DMS153 treated with DMSO at 0.1 percent for 48 hours (cell line): ENCODE measurements at regions not wholly inside any gene's neighbourhood (a gene's known extent, or its start where the extent isn't known, plus 50 kb on each side); places are given as distances from the start of the nearest gene placed in this dataset.
"Not testable (repeated sequence)": the region's sequence is repeated elsewhere in the genome, so short reads cannot be mapped to it uniquely, and the experiment has no call there.

Source experiments
- DNase-seq: peaks from one replicate; lab custom pipeline; 2025; ENCODE audit not compliant: unreplicated experiment; lab: John Stamatoyannopoulos, UW

- DNase-seq = not testable (repeated sequence)
Observed at GRCh38 chr2:95763074-95763473, 171.3 kb downstream of the TRIM43 start.

GRCh38 chr2:95764966-95765365 lies 173.2 kb downstream of the TRIM43 start:
- not testable (repeated sequence) for DNase-seq

DNA sequence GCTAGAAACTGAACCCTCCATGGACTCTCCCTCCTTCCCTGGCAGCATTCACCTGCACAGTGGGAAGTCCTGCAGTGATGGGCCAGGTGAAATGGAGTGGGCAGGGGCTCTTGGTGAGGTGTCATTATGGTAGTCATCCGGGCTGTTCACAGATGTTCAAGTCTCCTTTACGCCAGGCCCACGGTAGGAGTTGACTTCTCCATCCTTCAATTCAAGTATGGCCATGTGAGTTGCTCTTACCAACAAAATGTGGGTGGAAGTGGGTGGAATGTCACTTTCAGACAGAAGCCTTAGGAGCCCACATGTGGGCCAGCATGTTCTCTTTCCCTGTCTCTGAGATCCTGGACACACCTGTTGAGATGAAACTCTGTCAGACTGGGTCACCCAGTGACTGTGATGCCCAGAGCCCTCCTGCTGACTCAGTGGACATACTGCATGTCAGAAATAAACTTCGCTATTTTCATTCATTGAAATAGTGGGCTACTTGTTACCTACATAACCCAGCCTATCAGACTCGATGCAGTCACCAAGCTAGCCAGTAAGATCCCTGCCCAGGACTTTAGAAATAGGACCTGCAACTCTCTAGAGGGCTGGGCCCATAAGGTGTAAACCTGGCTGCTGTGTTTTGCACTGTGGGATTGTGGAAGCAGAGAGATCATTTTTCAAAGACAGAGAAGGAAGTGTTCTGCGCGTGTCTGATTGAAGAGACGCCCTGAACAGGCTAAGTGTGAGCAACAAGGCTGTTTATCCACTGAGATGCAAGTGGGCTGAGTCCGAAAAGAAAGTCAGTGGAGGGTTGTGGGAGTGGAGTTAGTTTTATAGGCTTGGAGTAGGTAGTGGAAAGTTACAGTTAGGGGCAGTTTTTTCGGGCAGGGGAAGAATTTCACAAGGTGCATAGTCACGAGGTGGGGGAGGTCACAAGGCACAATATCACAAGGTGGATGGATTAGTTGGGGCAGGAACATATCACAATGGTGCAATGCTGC lies 174.4 kb downstream of the TRIM43 start:
- DNase-seq = not testable (repeated sequence)

- DNase-seq = not testable (repeated sequence)
Observed at GRCh38 chr2:95767531-95767930, 175.7 kb downstream of the TRIM43 start.

- DNase-seq = not testable (repeated sequence)
Observed at GRCh38 chr2:95767950-95768349, 176.1 kb downstream of the TRIM43 start.

DNA sequence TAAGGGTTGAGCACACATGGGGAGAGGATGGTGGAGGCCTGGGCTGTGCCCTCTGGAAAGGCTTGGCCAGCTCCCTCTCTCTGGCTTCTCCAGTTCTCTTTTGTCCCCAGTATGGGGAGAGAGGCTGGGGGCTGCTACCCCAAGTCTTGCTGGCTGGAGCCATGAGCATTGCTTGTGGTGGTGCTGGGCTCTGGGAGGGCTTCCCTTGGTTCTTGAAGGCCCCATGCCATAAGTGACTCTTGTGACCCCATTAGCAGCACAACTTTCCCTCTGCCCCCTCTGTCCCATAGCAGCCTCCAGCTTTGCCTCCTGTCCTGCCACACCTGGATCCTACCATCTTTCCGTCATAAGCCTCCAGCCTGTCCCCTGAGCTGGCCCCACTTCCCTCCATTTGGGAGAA lies 177.5 kb downstream of the TRIM43 start:
- not testable (repeated sequence) for DNase-seq

DNA sequence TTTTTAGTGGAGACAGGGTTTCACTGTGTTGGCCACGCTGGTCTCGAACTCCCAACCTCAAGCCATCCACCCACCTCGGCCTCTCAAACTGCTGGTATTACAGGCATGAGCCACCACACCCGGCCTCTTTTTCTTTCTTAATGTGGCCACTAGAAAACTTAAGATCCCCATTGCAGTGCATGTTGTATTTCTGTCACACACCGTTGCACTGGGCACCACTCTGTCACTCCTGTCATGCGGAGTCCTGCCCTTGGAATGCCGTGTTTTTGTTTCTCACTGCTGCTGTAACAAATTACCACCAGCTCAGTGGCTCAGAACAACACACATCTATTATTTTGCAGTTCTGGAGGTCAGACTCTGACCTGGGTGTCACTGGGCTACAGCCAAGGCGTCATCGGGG lies 178.9 kb downstream of the TRIM43 start:
- not testable (repeated sequence) for DNase-seq

DNA sequence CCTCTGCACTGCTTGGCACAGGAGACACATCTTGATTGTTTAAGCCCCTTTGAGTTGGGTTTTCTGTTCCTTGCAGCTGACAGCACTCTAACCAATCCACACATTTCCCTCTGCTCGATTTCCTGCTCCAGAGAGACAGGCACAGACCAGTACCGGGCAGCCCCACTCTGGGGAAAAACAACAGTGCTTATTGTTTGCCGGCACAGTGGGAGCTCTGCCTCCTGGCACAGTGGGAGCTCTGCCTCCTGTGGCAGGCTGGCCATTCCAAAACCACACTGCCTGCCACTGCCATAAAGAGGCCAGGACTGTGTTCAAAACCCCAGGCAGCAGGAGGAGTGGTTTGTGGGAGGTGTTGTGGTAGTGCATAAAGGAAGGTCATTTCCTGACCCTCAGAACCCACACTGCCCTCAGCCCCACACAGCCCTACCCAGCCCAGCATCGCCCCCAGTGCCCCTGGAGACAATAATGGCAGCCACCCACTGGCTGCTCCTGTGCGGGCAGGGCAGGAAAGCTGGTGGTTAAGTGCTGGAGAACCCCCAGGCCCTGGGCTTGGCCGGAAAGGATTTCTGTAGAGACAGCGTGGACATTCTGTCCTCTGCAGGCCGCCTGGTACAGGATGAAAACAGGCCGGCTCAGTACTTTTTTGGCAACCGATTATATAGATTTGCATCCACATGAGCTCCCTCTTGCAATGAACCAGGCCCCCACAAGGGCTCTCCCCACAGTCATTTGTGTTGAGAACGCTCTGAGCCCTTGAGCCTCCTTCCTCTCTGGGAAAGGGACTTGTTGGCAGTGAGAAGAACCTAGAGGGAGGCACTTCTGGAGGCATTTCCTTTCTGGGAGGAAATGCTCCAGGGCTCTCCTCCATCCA lies 182.8 kb downstream of the TRIM43 start:
- DNase-seq = not testable (repeated sequence)

- DNase-seq = not testable (repeated sequence)
Observed at GRCh38 chr2:95775193-95775531, 183.4 kb downstream of the TRIM43 start.
